ENCODE measurements at regions not wholly inside any gene's neighbourhood (a gene's known extent, or its start where the extent isn't known, plus 50 kb on each side); places are given as distances from the start of the nearest gene placed in this dataset.

- TF ChIP-seq, protein P1, sequence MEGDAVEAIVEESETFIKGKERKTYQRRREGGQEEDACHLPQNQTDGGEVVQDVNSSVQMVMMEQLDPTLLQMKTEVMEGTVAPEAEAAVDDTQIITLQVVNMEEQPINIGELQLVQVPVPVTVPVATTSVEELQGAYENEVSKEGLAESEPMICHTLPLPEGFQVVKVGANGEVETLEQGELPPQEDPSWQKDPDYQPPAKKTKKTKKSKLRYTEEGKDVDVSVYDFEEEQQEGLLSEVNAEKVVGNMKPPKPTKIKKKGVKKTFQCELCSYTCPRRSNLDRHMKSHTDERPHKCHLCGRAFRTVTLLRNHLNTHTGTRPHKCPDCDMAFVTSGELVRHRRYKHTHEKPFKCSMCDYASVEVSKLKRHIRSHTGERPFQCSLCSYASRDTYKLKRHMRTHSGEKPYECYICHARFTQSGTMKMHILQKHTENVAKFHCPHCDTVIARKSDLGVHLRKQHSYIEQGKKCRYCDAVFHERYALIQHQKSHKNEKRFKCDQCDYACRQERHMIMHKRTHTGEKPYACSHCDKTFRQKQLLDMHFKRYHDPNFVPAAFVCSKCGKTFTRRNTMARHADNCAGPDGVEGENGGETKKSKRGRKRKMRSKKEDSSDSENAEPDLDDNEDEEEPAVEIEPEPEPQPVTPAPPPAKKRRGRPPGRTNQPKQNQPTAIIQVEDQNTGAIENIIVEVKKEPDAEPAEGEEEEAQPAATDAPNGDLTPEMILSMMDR (IDR thresholded peaks at IDR 0.05; ENCODE audit: insufficient read depth, low read length, poor library complexity, severe bottlenecking), result no peak
- DNase-seq (ENCODE audit: low read depth), result no peak
- Histone ChIP-seq H3K27me3 (ENCODE audit: control insufficient read depth, insufficient read depth, low read length) (no peaks in the 10 kb centered on the region), H3K4me3 (ENCODE audit: low read depth, low read length) (no peak overlapping the region), H3K36me3 (ENCODE audit: control insufficient read depth, insufficient read depth, low read length) (no peaks in the 10 kb centered on the region)
Observed at GRCh38 chr3:30141927-30142326, 464.5 kb upstream of the TGFBR2 start.

GRCh38 chr3:30142946-30143345, 463.5 kb upstream of the TGFBR2 start:
- Histone ChIP-seq H3K4me3 (ENCODE audit: low read depth, low read length) (no peak overlapping the region), H3K36me3 (ENCODE audit: control insufficient read depth, insufficient read depth, low read length) (no peaks in the 10 kb centered on the region), H3K27me3 (ENCODE audit: control insufficient read depth, insufficient read depth, low read length) (no peaks in the 10 kb centered on the region)
- no peak for DNase-seq (ENCODE audit: low read depth)
- TF ChIP-seq, protein P1 (IDR thresholded peaks at IDR 0.05; ENCODE audit: insufficient read depth, low read length, poor library complexity, severe bottlenecking), result no peak

DNA sequence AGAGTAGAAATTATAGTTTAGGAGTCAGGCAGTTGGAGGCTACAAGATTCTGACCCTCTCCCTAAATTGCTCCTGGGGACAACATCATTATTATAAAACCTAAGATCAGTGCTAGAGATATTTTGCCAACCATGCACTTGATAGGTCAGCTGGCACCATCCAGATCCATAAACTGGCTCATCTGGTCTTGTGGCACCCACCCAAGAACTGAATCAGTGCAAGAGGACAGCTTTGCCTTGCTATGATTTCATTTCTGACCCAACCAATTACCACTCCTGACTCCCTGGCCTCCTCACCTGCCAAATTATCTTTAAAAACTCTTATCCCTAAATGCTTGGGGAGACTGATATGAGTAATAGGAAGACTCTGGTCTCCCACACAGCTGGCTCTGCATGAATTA, 461.1 kb upstream of the TGFBR2 start:
- no peak for DNase-seq (ENCODE audit: low read depth)
- TF ChIP-seq, protein P1 (IDR thresholded peaks at IDR 0.05; ENCODE audit: insufficient read depth, low read length, poor library complexity, severe bottlenecking), result no peak
- H3K27me3 ChIP-seq (ENCODE audit: control insufficient read depth, insufficient read depth, low read length), result no peaks in the 10 kb centered on the region
- no peak overlapping the region for H3K4me3 ChIP-seq (ENCODE audit: low read depth, low read length)
- H3K36me3 ChIP-seq (ENCODE audit: control insufficient read depth, insufficient read depth, low read length), result no peaks in the 10 kb centered on the region

GRCh38 chr3:30146978-30147377, 459.4 kb upstream of the TGFBR2 start:
- Histone ChIP-seq H3K27me3 (ENCODE audit: control insufficient read depth, insufficient read depth, low read length) (no peaks in the 10 kb centered on the region), H3K36me3 (ENCODE audit: control insufficient read depth, insufficient read depth, low read length) (no peaks in the 10 kb centered on the region), H3K4me3 (ENCODE audit: low read depth, low read length) (no peak overlapping the region)
- no peak for DNase-seq (ENCODE audit: low read depth)
- TF ChIP-seq, protein P1 (IDR thresholded peaks at IDR 0.05; ENCODE audit: insufficient read depth, low read length, poor library complexity, severe bottlenecking), result no peak

DNA sequence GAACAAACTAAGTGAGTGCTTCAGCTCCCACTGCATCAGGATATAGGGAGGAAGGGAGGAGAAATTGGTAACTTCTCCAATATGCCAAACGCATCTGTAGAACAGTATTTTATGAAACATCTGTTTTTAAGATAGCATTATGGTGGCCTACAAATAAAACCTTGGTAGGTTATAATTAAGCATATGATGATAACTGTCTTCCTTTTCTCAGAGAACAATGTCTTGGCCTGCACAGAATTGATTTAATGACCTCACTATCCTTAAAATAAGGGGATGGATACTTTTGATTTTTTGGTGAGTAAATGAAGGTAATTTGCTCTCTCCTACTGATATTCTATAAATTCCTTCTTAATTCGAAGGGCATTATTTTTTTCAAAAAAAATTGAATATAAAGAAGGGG, 451.5 kb upstream of the TGFBR2 start:
- no peak overlapping the region for H3K4me3 ChIP-seq (ENCODE audit: low read depth, low read length)
- TF ChIP-seq, protein P1 (IDR thresholded peaks at IDR 0.05; ENCODE audit: insufficient read depth, low read length, poor library complexity, severe bottlenecking), result no peak
- DNase-seq (ENCODE audit: low read depth), result no peak
- H3K36me3 ChIP-seq (ENCODE audit: control insufficient read depth, insufficient read depth, low read length), result no peaks in the 10 kb centered on the region
- H3K27me3 ChIP-seq (ENCODE audit: control insufficient read depth, insufficient read depth, low read length), result no peaks in the 10 kb centered on the region

DNA sequence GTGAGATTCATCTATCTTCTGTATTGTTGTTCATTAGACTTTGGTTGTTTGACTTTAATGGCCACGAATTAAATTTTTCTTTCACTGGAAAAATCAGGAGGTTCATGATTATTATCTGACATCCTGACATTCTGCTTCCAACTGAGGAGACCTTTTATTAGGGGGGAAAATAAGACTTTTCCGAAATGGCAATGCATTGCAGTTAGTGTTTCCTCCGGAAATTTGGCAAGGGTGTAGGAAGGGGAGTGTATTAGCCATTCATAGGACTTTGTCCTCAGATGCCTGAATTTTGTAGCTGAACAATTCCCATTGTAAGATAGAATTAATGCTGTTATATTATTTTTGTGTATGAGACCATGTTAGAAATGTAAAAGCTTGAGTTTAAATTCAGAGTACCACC, 450.6 kb upstream of the TGFBR2 start:
- H3K36me3 ChIP-seq (ENCODE audit: control insufficient read depth, insufficient read depth, low read length), result no peaks in the 10 kb centered on the region
- H3K4me3 ChIP-seq (ENCODE audit: low read depth, low read length), result no peak overlapping the region
- TF ChIP-seq, protein P1 (IDR thresholded peaks at IDR 0.05; ENCODE audit: insufficient read depth, low read length, poor library complexity, severe bottlenecking), result no peak
- no peaks in the 10 kb centered on the region for H3K27me3 ChIP-seq (ENCODE audit: control insufficient read depth, insufficient read depth, low read length)
- DNase-seq (ENCODE audit: low read depth), result no peak
